ENCODE measurements at regions not wholly inside any gene's neighbourhood (a gene's known extent, or its start where the extent isn't known, plus 50 kb on each side); places are given as distances from the start of the nearest gene placed in this dataset.

GRCh38 chr1:164361927-164362326, 197.1 kb upstream of the PBX1 start:
- TF ChIP-seq CTCF (conservative IDR thresholded peaks at IDR 0.05 in 1 of 2, IDR thresholded peaks at IDR 0.05 in 1 of 2; ENCODE audit: extremely low read depth in 1 of 2, insufficient read depth in 1 of 2, low read depth in 1 of 2, low read length in 2 of 2) (no peak), EZH2 (IDR thresholded peaks at IDR 0.05; ENCODE audit: borderline replicate concordance, low read length) (no peak)
